SK-N-MC (cell line): ENCODE measurements at regions not wholly inside any gene's neighbourhood (a gene's known extent, or its start where the extent isn't known, plus 50 kb on each side); places are given as distances from the start of the nearest gene placed in this dataset.

Experiments
- DNase-seq: peaks from one replicate; pipeline ENCODE4 v3.0.0-alpha.2; 2011; ENCODE audit warnings: low read depth, low spot score
- H3K27ac ChIP-seq: fragments of 200-600 bp; sonication (generic); 2 replicates; pipeline ENCODE4 v1.5.1; 2016; ENCODE audit warnings: mixed run types
- H3K36me3 ChIP-seq: fragments of 200-600 bp; sonication (generic); 2 replicates; pipeline ENCODE4 v1.6.1; 2017; ENCODE audit warnings: antibody characterized with exemption, low read length, mixed read lengths; ENCODE audit not compliant: insufficient read depth
- H3K4me3 ChIP-seq: fragments of 200-600 bp; sonication (generic); 2 replicates; pipeline ENCODE4 v1.5.1; 2016
- H3K9ac ChIP-seq: fragments of 200-600 bp; sonication (generic); 2 replicates; pipeline ENCODE4 v1.8.0; 2017; ENCODE audit warnings: mixed run types, mixed read lengths; ENCODE audit not compliant: insufficient read length
- H3K9me3 ChIP-seq: fragments of 200-600 bp; sonication (generic); 2 replicates; pipeline ENCODE4 v1.6.1; 2017; ENCODE audit warnings: low read depth, mild to moderate bottlenecking, antibody characterized with exemption, low read length, moderate library complexity, mixed read lengths
- EZH2 ChIP-seq: fragments of 200-600 bp; sonication (generic); IDR thresholded peaks from one replicate; pipeline ENCODE4 v1.6.1; 2017; ENCODE audit warnings: antibody characterized with exemption
- FOXP2 ChIP-seq: optimal IDR thresholded peaks from 2 replicates; pipeline ENCODE3; 2011; ENCODE audit warnings: mild to moderate bottlenecking, moderate library complexity; ENCODE audit not compliant: insufficient read depth; ENCODE audit errors: extremely low read length, control extremely low read depth
- POLR2AphosphoS5 ChIP-seq: IDR thresholded peaks from 2 replicates; pipeline ENCODE4 v1.6.1; 2012; ENCODE audit warnings: mild to moderate bottlenecking, low read depth, low read length, borderline replicate concordance

DNA sequence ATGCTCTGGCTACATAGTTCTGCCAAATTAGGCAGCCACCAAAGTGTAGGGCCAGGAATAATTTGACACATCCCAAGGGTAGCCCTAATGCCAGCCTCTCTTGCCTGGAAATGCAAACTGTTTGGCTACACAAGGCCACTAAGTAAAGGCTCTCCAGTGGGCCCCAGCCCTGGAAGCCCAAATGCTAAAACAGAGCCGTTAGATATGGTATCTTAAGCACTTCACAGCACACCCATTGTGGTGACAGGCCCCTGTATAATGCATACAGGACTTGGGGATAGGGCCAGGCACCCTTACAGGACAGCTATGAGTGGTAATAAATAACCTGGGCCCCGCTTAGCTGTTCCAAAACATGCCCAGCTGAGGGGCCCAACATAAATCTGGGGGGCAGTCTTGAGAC lies 623.9 kb downstream of the BCOR start:
- no peak for DNase-seq
- TF ChIP-seq POLR2AphosphoS5 (no peak), FOXP2 (no peak), EZH2 (no peak)
- Histone ChIP-seq H3K4me3 (no peak overlapping the region), H3K36me3 (no peaks in the 10 kb centered on the region), H3K9me3 (no peaks in the 10 kb centered on the region), H3K27ac (no peak overlapping the region), H3K9ac (no peak overlapping the region)

DNA sequence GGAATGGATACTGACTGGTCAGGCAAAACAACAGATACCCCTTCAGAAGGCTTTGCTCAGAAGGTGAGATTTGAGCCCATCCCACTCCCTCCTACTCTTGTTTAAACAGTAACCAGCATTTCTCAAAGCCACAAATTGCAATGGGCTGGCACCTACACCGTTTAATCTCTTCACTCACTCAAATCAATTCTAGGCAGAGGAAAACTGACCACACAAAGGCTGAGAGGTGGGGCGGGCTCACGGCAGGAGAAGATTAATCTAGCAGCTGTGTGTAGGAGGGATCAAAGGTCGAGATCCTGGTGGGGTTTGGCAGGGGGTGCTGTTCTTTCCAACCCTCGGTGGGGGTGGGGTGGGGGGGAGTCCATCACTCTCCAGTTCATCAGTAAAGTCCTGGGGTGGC lies 622.4 kb downstream of the BCOR start:
- H3K9ac ChIP-seq, result no peak overlapping the region
- H3K9me3 ChIP-seq, result no peaks in the 10 kb centered on the region
- no peak for DNase-seq
- no peak overlapping the region for H3K4me3 ChIP-seq
- H3K27ac ChIP-seq, result no peak overlapping the region
- TF ChIP-seq POLR2AphosphoS5, result no peak
- TF ChIP-seq EZH2, result no peak
- TF ChIP-seq FOXP2, result no peak
- H3K36me3 ChIP-seq, result no peaks in the 10 kb centered on the region

DNA sequence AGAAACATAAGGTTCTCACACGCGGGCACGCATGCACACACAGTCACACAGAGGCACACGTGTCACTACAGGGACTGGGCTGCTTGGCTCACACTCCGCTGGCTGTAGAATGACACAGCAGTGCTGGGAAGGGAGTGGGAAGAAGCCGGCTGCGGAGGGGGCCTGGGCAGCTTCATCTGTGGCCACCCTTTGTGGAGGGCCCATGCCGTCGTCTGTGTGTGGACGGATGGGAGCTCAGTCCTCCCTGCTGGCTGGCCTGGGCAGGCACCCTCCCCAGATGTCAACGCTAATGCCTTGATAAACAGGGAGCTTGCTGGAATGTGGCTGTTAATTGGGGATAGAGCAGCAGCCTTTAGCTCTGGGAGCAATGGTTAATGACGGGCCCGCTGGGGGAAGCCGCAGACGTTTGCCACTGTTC lies 621.1 kb downstream of the BCOR start:
- Histone ChIP-seq H3K9ac (no peak overlapping the region), H3K27ac (no peak overlapping the region), H3K36me3 (no peaks in the 10 kb centered on the region), H3K9me3 (no peaks in the 10 kb centered on the region), H3K4me3 (no peak overlapping the region)
- no peak for DNase-seq
- TF ChIP-seq FOXP2 (no peak), EZH2 (no peak), POLR2AphosphoS5 (no peak)

DNA sequence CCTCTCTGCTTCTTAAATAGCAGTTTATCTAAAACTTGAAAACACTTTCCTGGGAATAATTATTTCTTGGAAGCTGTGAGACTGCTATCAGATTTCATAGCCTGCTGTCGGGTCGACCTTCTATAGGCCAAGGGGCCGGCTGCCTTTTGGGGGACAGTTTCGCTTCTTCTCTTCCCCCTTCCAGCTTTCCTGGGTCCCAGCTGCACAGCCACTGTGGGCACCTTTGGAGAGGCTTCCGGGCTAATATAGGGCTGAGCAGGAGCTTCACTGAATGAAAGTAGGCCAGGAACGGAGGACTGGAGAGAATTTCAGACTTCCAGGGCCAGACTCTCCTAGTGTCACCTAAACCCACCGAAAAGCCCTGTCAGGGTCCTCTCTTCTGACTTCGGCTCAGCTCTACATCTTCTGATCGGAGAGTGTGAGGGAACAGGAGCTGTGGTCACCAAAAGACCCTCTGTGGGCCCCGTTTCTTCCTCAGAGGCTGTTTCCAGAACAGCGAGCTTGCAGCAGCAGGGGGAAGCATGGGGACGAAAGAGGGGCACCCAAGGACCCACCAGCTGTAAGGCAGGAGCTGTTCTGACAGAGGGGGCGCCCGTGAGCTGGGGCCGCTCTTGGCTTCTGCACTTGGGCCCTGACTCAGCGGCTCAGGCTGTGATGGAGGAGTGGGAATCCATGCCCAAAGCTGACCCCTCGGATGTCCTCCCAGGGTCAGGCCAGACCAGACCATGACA lies 620.6 kb downstream of the BCOR start:
- Histone ChIP-seq H3K9me3 (no peaks in the 10 kb centered on the region), H3K27ac (no peak overlapping the region), H3K36me3 (no peaks in the 10 kb centered on the region), H3K9ac (no peak overlapping the region), H3K4me3 (no peak overlapping the region)
- no peak for DNase-seq
- TF ChIP-seq POLR2AphosphoS5 (no peak), FOXP2 (no peak), EZH2 (no peak)

DNA sequence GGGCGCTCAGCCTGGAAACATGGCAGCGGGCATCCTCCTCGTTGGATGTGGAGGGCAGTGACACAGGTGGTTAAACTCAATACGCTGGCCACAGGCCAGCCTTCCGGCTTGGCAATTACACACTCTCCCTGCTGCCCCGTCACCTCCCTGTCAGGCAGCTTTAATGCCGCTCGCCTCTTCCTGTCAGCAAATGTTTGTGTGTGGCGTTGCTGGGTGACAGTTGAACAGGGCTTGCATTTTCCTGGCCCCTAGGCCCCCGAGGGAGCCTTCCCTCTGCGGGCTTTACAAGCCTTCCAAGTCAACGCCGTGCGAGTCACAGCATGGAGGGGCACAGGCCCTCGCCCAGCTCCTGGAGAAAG lies 620.0 kb downstream of the BCOR start:
- H3K36me3 ChIP-seq, result no peaks in the 10 kb centered on the region

GRCh38 chrX:39479856-39480255 lies 617.9 kb downstream of the BCOR start:
- Histone ChIP-seq H3K9me3 (no peaks in the 10 kb centered on the region), H3K4me3 (no peak overlapping the region), H3K36me3 (no peaks in the 10 kb centered on the region), H3K9ac (no peak overlapping the region), H3K27ac (no peak overlapping the region)
- no peak for DNase-seq
- no peak for TF ChIP-seq POLR2AphosphoS5

More for the DNA sequence above, 620.0 kb downstream of the BCOR start:
- TF ChIP-seq EZH2, result no peak
- no peak for TF ChIP-seq FOXP2
- TF ChIP-seq POLR2AphosphoS5, result no peak
- H3K4me3 ChIP-seq, result no peak overlapping the region
- no peak overlapping the region for H3K27ac ChIP-seq
- H3K9ac ChIP-seq, result no peak overlapping the region
- no peaks in the 10 kb centered on the region for H3K9me3 ChIP-seq
- DNase-seq, result no peak

DNA sequence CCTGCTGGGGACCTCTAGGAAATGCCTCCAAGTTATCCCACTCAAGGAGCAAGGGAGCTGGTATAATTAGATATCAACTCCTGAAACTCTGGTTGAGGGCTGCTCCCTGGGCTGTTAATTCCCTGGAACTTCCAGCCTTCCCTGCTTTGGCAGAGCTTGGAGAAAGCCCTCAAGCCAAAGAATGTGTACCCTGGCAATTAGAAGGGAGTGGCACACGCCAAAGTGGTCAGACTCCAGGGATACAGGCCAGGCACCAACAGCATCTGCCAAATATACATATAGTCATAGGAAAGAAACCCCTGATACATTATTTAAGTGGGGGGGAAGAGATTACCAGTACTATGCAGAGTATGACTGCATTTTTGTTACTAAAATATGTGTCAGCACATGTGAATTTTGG lies 616.8 kb downstream of the BCOR start:
- H3K27ac ChIP-seq, result no peak overlapping the region
- DNase-seq, result no peak
- H3K9me3 ChIP-seq, result no peaks in the 10 kb centered on the region
- H3K36me3 ChIP-seq, result no peaks in the 10 kb centered on the region
- no peak overlapping the region for H3K9ac ChIP-seq
- no peak overlapping the region for H3K4me3 ChIP-seq
- TF ChIP-seq POLR2AphosphoS5, result no peak
- no peak for TF ChIP-seq FOXP2
- no peak for TF ChIP-seq EZH2

GRCh38 chrX:39481621-39482020 lies 616.1 kb downstream of the BCOR start:
- no peak for DNase-seq
- Histone ChIP-seq H3K4me3 (no peak overlapping the region), H3K36me3 (no peaks in the 10 kb centered on the region), H3K27ac (no peak overlapping the region), H3K9ac (no peak overlapping the region), H3K9me3 (no peaks in the 10 kb centered on the region)
- no peak for TF ChIP-seq FOXP2
- no peak for TF ChIP-seq POLR2AphosphoS5
- TF ChIP-seq EZH2, result no peak

- TF ChIP-seq EZH2, result no peak
- TF ChIP-seq POLR2AphosphoS5, result no peak
- no peak for TF ChIP-seq FOXP2
- H3K27ac ChIP-seq, result peak overlapping the region; percentile 63; the same call in 1 of the 2 replicates
- H3K4me3 ChIP-seq, result peak overlapping the region; percentile 69
- no peaks in the 10 kb centered on the region for H3K9me3 ChIP-seq
- no peak overlapping the region for H3K9ac ChIP-seq
- H3K36me3 ChIP-seq, result no peaks in the 10 kb centered on the region
- no peak for DNase-seq
Observed at GRCh38 chrX:39484159-39485068, 613.3 kb downstream of the BCOR start.
